ENCODE measurements at regions not wholly inside any gene's neighbourhood (a gene's known extent, or its start where the extent isn't known, plus 50 kb on each side); places are given as distances from the start of the nearest gene placed in this dataset.

- Histone ChIP-seq H3K27ac (no peak overlapping the region), H3K27me3 (replicated peaks; ENCODE audit: insufficient read depth) (no peaks in the 10 kb centered on the region), H3K4me3 (no peak overlapping the region), H3K9me3 (peaks cover 4% of the 10 kb centered on the region), H3K36me3 (no peaks in the 10 kb centered on the region), H3K4me1 (ENCODE audit: control insufficient read depth in 1 of 2, low read depth in 2 of 2) (no peaks in the 10 kb centered on the region)
- no peak for DNase-seq (ENCODE audit: low spot score)
- no peak for ATAC-seq (ENCODE audit: insufficient number of reproducible peaks, low FRiP score, low read depth)
- TF ChIP-seq CTCF (IDR thresholded peaks at IDR 0.05): no peak
These were observed 256.1 kb downstream of the TMEM38B start for GRCh38 chr9:105950448-105950847.

GRCh38 chr9:105950894-105951293, 256.6 kb downstream of the TMEM38B start:
- no peak for TF ChIP-seq CTCF (IDR thresholded peaks at IDR 0.05)
- no peaks in the 10 kb centered on the region for H3K27me3 ChIP-seq (replicated peaks; ENCODE audit: insufficient read depth)
- no peaks in the 10 kb centered on the region for H3K4me1 ChIP-seq (ENCODE audit: control insufficient read depth in 1 of 2, low read depth in 2 of 2)
- no peaks in the 10 kb centered on the region for H3K36me3 ChIP-seq
- no peak for ATAC-seq (ENCODE audit: insufficient number of reproducible peaks, low FRiP score, low read depth)
- no peak for DNase-seq (ENCODE audit: low spot score)
- no peak overlapping the region for H3K27ac ChIP-seq
- no peak overlapping the region for H3K4me3 ChIP-seq
- peaks cover 4% of the 10 kb centered on the region for H3K9me3 ChIP-seq

GRCh38 chr9:105954517-105954916, 260.2 kb downstream of the TMEM38B start:
- DNase-seq (ENCODE audit: low spot score) (no peak), ATAC-seq (ENCODE audit: insufficient number of reproducible peaks, low FRiP score, low read depth) (no peak)
- no peak for TF ChIP-seq CTCF (IDR thresholded peaks at IDR 0.05)

GRCh38 chr9:105957830-105958229, 263.5 kb downstream of the TMEM38B start:
- no peaks in the 10 kb centered on the region for H3K9me3 ChIP-seq
- no peak for ATAC-seq (ENCODE audit: insufficient number of reproducible peaks, low FRiP score, low read depth)
- no peak for TF ChIP-seq CTCF (IDR thresholded peaks at IDR 0.05)
- DNase-seq (ENCODE audit: low spot score): no peak
- H3K36me3 ChIP-seq: no peaks in the 10 kb centered on the region
- no peaks in the 10 kb centered on the region for H3K27me3 ChIP-seq (replicated peaks; ENCODE audit: insufficient read depth)
- no peak overlapping the region for H3K4me3 ChIP-seq
- no peak overlapping the region for H3K27ac ChIP-seq
- no peaks in the 10 kb centered on the region for H3K4me1 ChIP-seq (ENCODE audit: control insufficient read depth in 1 of 2, low read depth in 2 of 2)

More at GRCh38 chr9:105954517-105954916, 260.2 kb downstream of the TMEM38B start:
- H3K36me3 ChIP-seq: no peaks in the 10 kb centered on the region
- H3K27ac ChIP-seq: no peak overlapping the region
- no peaks in the 10 kb centered on the region for H3K27me3 ChIP-seq (replicated peaks; ENCODE audit: insufficient read depth)
- no peaks in the 10 kb centered on the region for H3K4me1 ChIP-seq (ENCODE audit: control insufficient read depth in 1 of 2, low read depth in 2 of 2)
- no peak overlapping the region for H3K4me3 ChIP-seq
- H3K9me3 ChIP-seq: no peaks in the 10 kb centered on the region

GRCh38 chr9:105958587-105958986, 264.2 kb downstream of the TMEM38B start:
- Histone ChIP-seq H3K4me3 (no peak overlapping the region), H3K9me3 (no peaks in the 10 kb centered on the region), H3K27me3 (replicated peaks; ENCODE audit: insufficient read depth) (no peaks in the 10 kb centered on the region), H3K36me3 (no peaks in the 10 kb centered on the region), H3K27ac (no peak overlapping the region), H3K4me1 (ENCODE audit: control insufficient read depth in 1 of 2, low read depth in 2 of 2) (no peaks in the 10 kb centered on the region)
- DNase-seq (ENCODE audit: low spot score): no peak
- ATAC-seq (ENCODE audit: insufficient number of reproducible peaks, low FRiP score, low read depth): no peak
- TF ChIP-seq CTCF (IDR thresholded peaks at IDR 0.05): no peak
